Activated CD4-positive, CD25-positive, alpha-beta regulatory T cell treated with anti-CD3 and anti-CD28 coated beads, Interleukin-2, amount 50 U/mL, for 16 hours (primary cell): ENCODE measurements at regions not wholly inside any gene's neighbourhood (a gene's known extent, or its start where the extent isn't known, plus 50 kb on each side); places are given as distances from the start of the nearest gene placed in this dataset.
"Not testable (repeated sequence)": the region's sequence is repeated elsewhere in the genome, so short reads cannot be mapped to it uniquely, and the experiment has no call there.

Experiments used
- DNase-seq: peaks from one replicate; pipeline ENCODE4 v3.0.0-alpha.2; 2020; ENCODE audit warnings: low read depth, low spot score

- no peak for DNase-seq
Measured at GRCh38 chr5:110248921-110249320, 477.6 kb downstream of the TMEM232 start.

GRCh38 chr5:110250355-110250754 is 476.1 kb downstream of the TMEM232 start:
- no peak for DNase-seq

GRCh38 chr5:110250755-110251154 is 475.7 kb downstream of the TMEM232 start:
- DNase-seq: no peak

- no peak for DNase-seq
Measured at GRCh38 chr5:110251366-110251765, 475.1 kb downstream of the TMEM232 start.

GRCh38 chr5:110255194-110255593 is 471.3 kb downstream of the TMEM232 start:
- DNase-seq: no peak

- DNase-seq: no peak
Measured at GRCh38 chr5:110256298-110256697, 470.2 kb downstream of the TMEM232 start.

GRCh38 chr5:110257971-110258370 is 468.5 kb downstream of the TMEM232 start:
- DNase-seq: no peak

GRCh38 chr5:110258460-110259216 is 467.8 kb downstream of the TMEM232 start:
- no peak for DNase-seq

- DNase-seq: no peak
Measured at GRCh38 chr5:110262749-110263148, 463.7 kb downstream of the TMEM232 start.

GRCh38 chr5:110264661-110265060 is 461.8 kb downstream of the TMEM232 start:
- DNase-seq: no peak

- no peak for DNase-seq
Measured at GRCh38 chr5:110265162-110265561, 461.3 kb downstream of the TMEM232 start.

- DNase-seq: no peak
Measured at GRCh38 chr5:110267714-110268113, 458.8 kb downstream of the TMEM232 start.

GRCh38 chr5:110268283-110268682 is 458.2 kb downstream of the TMEM232 start:
- no peak for DNase-seq

- no peak for DNase-seq
Measured at GRCh38 chr5:110268985-110269384, 457.5 kb downstream of the TMEM232 start.

- DNase-seq: no peak
Measured at GRCh38 chr5:110269478-110270142, 456.9 kb downstream of the TMEM232 start.

GRCh38 chr5:110275878-110276277 is 450.6 kb downstream of the TMEM232 start:
- DNase-seq: no peak

- DNase-seq: not testable (repeated sequence)
Measured at GRCh38 chr5:110278449-110278848, 448.0 kb downstream of the TMEM232 start.

GRCh38 chr5:110284121-110284520 is 442.4 kb downstream of the TMEM232 start:
- DNase-seq: not testable (repeated sequence)

- DNase-seq: no peak
Measured at GRCh38 chr5:110288766-110289511, 437.5 kb downstream of the TMEM232 start.

GRCh38 chr5:110289512-110289810 is 437.0 kb downstream of the TMEM232 start:
- DNase-seq: no peak

GRCh38 chr5:110290542-110290941 is 435.9 kb downstream of the TMEM232 start:
- DNase-seq: no peak

- no peak for DNase-seq
Measured at GRCh38 chr5:110294281-110294680, 432.2 kb downstream of the TMEM232 start.
